Esophagus (tissue), 2 donors: ENCODE measurements at regions not wholly inside any gene's neighbourhood (a gene's known extent, or its start where the extent isn't known, plus 50 kb on each side); places are given as distances from the start of the nearest gene placed in this dataset.

Experiments used
- H3K27ac ChIP-seq, 2 donors: one replicate each; pipeline ENCODE4 v1.5.1; 2013; ENCODE audit warnings: low read depth in 2 of 2, mild to moderate bottlenecking in 2 of 2, inconsistent platforms in 1 of 2, low read length in 1 of 2, moderate library complexity in 1 of 2
- H3K27me3 ChIP-seq, 2 donors: one replicate each; pipeline ENCODE4 v1.6.1; 2013; ENCODE audit warnings: low read length in 2 of 2, control low read depth in 1 of 2, mild to moderate bottlenecking in 1 of 2; ENCODE audit not compliant: insufficient read depth in 2 of 2, control insufficient read depth in 1 of 2
- H3K36me3 ChIP-seq, 2 donors: one replicate each; pipeline ENCODE4 v1.6.1; 2013; ENCODE audit warnings: low read length in 1 of 2; ENCODE audit not compliant: control insufficient read depth in 2 of 2, insufficient read depth in 2 of 2
- H3K4me1 ChIP-seq, 2 donors: one replicate each; pipeline ENCODE4 v1.6.1; 2013; ENCODE audit warnings: low read length in 1 of 2; ENCODE audit not compliant: control insufficient read depth in 2 of 2, insufficient read depth in 2 of 2
- H3K4me3 ChIP-seq, 2 donors: one replicate each; pipeline ENCODE4 v1.5.1; 2013; ENCODE audit warnings: low read length in 2 of 2, mild to moderate bottlenecking in 2 of 2, low read depth in 1 of 2, moderate library complexity in 1 of 2
- H3K9me3 ChIP-seq, 2 donors: one replicate each; pipeline ENCODE4 v1.6.1; 2013; ENCODE audit warnings: mild to moderate bottlenecking in 2 of 2, low read depth in 1 of 2, low read length in 1 of 2, moderate library complexity in 1 of 2; ENCODE audit not compliant: control insufficient read depth in 2 of 2, insufficient read depth in 1 of 2
- WGBS, 2 donors: extraction: QIAGEN DNeasy Blood & Tissue Kit; methylation state at CpG; one replicate each; pipeline ENCODE4 v1.1.7; 2013; 5-methylcytosine and 5-hydroxymethylcytosine counted together
- donor health status: healthy with polysubstance abuse.
- donor health status: Bipolar disorder and iron deficiency.

DNA sequence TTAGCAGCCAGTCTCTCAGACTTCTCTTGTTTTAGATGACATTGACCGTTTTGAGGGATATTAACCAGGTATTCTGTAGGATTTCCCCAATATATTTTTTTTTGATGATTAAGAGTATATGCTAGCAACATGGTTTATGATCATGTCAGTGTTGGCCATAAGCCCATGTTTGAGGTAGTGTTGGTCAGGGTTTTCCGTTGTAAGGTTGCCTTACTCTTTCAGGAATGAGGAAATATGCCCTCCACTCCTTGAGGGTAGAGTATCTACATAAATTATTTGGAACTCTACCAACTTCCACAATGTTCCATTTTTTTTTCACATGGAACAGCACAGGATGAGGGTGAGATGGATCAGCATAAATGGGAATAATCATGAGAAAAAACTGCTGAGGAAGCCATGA lies 188.4 kb upstream of the PRDM9 start:
- 66 to 89% methylated on average over 2 of the region's 2 CpGs for WGBS, 2 donors
- Histone ChIP-seq H3K27me3 (no peaks in the 10 kb centered on the region), H3K36me3 (no peaks in the 10 kb centered on the region), H3K9me3 (peaks cover 0 to 2% of the 10 kb centered on the region in 2 donors), H3K4me3 (no peak overlapping the region), H3K4me1 (no peaks in the 10 kb centered on the region), H3K27ac (no peak overlapping the region)

DNA sequence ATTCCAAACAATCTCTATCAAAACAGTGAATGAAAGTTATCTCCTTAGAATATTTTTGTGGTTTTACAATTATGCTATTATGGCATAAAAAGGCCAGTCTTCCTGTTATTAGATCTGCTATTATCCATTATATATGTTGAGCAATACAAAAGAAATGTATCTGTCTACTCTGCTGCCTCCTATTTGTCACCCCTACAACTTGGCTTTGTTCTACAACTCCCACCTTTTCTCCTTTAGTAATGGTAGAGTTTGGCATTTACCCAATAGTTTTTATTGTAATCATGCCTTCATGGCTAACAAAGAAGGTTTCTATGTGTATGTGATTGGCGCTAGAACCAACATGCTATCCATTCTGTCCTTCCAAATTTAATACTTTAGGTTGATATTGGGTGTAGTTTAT lies 189.2 kb upstream of the PRDM9 start:
- peaks cover 0 to 2% of the 10 kb centered on the region in 2 donors for H3K9me3 ChIP-seq
- no peaks in the 10 kb centered on the region for H3K27me3 ChIP-seq
- no peak overlapping the region for H3K27ac ChIP-seq
- 90 to 95% methylated on average over 1 of the region's 1 CpG for WGBS, 2 donors
- no peaks in the 10 kb centered on the region for H3K4me1 ChIP-seq
- no peak overlapping the region for H3K4me3 ChIP-seq
- no peaks in the 10 kb centered on the region for H3K36me3 ChIP-seq

DNA sequence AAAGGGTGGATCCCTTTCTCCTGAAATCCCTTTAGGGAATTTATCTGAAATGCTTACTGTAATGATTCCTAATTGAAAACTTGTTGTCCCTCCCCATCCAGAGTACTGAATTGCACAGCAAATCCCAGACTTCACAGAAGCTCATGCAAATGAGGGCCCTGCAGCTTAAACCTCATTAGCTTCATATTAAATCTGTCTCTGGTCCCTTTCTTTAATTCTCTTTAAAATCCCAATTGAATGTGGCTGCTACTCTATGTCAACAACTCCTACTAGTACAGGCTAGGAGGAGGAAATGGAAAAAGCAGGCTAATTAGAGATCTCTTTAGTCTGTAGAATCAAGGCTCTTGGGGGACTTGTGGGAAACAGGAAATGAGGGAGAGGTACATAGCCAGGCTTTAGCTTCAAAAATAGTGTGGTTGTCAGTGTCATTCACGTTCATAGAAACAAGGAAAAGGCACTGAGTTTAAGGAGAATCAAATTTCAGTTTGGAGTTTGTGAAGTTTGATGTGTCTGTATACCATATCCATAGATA lies 191.3 kb upstream of the PRDM9 start:
- H3K4me3 ChIP-seq = no peak overlapping the region
- H3K4me1 ChIP-seq = no peaks in the 10 kb centered on the region
- no peaks in the 10 kb centered on the region for H3K27me3 ChIP-seq
- 24 to 29% methylated on average over 1 of the region's 1 CpG for WGBS, 2 donors
- no peaks in the 10 kb centered on the region for H3K36me3 ChIP-seq
- no peak overlapping the region for H3K27ac ChIP-seq
- H3K9me3 ChIP-seq = peaks cover 0 to 2% of the 10 kb centered on the region in 2 donors

DNA sequence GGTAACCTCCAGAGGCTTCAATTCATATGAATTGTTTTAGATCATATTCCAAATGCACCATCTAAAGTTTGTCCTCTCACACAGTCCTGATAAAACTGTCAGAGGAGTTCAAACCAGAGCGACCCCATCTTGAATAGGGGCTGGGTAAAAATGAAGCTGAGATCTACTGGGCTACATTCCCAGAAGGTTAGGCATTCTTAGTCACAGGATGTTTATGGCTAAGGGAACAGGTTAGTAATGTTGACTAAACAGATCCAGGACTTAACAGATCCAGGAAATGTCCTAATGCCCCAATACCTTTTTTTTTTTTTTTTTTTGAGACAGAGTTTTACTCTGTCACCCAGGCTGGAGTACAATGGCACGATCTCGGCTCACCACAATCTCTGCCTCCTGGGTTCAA lies 192.6 kb upstream of the PRDM9 start:
- Histone ChIP-seq H3K4me3 (no peak overlapping the region), H3K27me3 (no peaks in the 10 kb centered on the region), H3K4me1 (no peaks in the 10 kb centered on the region), H3K27ac (no peak overlapping the region), H3K36me3 (no peaks in the 10 kb centered on the region), H3K9me3 (peaks cover 0 to 2% of the 10 kb centered on the region in 2 donors)
- 82 to 84% methylated on average over 3 of the region's 3 CpGs for WGBS, 2 donors

DNA sequence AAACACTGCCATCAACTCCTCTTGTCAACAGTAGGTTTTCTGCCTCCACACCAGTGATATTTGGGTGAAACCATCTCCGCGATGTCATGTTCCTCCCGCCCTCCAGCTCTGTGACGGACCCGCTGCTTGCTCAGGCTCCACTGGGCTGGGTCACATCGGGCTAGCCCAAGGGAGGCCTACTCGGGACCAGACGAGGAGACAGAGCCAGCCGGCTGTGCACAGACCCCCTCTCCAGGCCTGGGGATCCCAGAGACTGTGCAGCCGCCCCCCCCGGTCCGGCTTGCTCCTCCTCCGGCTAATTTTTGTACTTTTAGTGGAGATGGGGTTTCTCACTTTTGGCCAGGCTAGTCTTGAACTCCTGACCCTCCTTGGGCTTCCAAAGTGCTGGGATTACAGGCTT lies 202.4 kb upstream of the PRDM9 start:
- no peaks in the 10 kb centered on the region for H3K36me3 ChIP-seq
- H3K4me3 ChIP-seq = no peak overlapping the region
- no peak overlapping the region for H3K27ac ChIP-seq
- peaks cover 5 to 9% of the 10 kb centered on the region in 2 donors for H3K9me3 ChIP-seq
- 84 to 87% methylated on average over 13 of the region's 13 CpGs for WGBS, 2 donors
- no peaks in the 10 kb centered on the region for H3K27me3 ChIP-seq
- no peaks in the 10 kb centered on the region for H3K4me1 ChIP-seq

DNA sequence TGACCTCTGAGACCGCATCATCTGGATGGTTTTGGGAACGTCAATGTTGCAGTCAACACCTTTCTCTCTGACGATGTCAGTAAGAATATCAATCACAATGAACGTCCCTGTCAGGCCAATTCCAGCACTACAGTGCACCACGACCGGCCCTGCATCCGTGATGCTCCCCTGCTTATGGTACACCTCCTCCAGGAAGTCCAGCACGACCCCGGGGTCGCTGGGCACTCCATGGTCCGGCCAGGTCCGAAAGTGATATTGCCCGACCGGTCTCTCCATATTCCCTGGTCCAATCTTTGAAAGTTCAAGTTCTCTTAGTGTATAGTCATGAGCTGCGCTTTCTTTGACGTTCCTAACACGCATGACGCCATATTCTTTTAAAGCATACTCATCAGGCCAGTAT lies 203.6 kb upstream of the PRDM9 start:
- H3K4me3 ChIP-seq = no peak overlapping the region
- H3K27ac ChIP-seq = no peak overlapping the region
- no peaks in the 10 kb centered on the region for H3K36me3 ChIP-seq
- no peaks in the 10 kb centered on the region for H3K4me1 ChIP-seq
- 89 to 92% methylated on average over 18 of the region's 18 CpGs for WGBS, 2 donors
- H3K9me3 ChIP-seq = peaks cover 5 to 9% of the 10 kb centered on the region in 2 donors
- no peaks in the 10 kb centered on the region for H3K27me3 ChIP-seq

DNA sequence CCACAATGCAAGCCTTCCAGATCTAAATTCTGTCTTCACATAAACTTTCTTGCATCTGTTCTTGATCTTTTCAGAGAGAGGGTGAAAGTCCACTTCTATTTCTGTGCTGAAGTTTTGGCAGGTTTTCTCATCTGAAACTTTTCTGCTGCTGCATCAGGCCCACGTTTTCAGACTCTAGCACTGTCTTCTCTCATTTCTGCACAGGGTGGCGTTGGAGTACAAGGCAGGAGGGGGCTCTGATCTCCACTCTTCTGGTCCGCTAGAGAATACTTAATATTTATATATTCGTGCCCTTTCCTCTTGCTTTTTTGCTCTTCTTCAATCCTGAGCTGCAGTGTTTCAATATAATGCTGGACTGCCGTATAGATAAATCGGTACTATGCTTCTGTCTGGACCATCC lies 204.0 kb upstream of the PRDM9 start:
- no peak overlapping the region for H3K27ac ChIP-seq
- no peaks in the 10 kb centered on the region for H3K4me1 ChIP-seq
- no peak overlapping the region for H3K4me3 ChIP-seq
- H3K36me3 ChIP-seq = no peaks in the 10 kb centered on the region
- peaks cover 5 to 9% of the 10 kb centered on the region in 2 donors for H3K9me3 ChIP-seq
- WGBS, 2 donors = 72 to 77% methylated on average over 6 of the region's 6 CpGs
- no peaks in the 10 kb centered on the region for H3K27me3 ChIP-seq

DNA sequence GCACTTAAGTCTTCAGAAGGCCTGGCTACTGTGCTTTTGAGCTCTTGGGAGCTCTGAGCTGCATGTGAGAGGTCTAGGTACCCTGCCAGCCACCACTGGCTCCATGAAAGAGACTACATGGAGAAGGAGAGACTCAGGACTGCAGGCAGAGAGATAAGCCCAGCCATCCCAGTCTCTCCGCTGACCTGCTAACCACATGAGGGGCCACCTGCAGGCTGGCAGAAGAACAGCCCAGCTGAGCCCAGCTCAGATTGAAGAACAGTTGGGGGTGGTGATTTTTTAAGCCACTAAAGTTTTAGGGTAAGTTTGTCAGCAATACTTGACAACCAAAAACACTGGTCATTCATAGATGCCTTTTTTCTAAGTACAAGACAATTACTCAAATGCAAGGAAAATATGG lies 205.0 kb upstream of the PRDM9 start:
- no peaks in the 10 kb centered on the region for H3K36me3 ChIP-seq
- H3K4me1 ChIP-seq = no peaks in the 10 kb centered on the region
- WGBS, 2 donors = 96 to 100% methylated on average over 1 of the region's 1 CpG
- no peak overlapping the region for H3K4me3 ChIP-seq
- H3K27ac ChIP-seq = no peak overlapping the region
- H3K9me3 ChIP-seq = peaks cover 5 to 9% of the 10 kb centered on the region in 2 donors
- no peaks in the 10 kb centered on the region for H3K27me3 ChIP-seq

DNA sequence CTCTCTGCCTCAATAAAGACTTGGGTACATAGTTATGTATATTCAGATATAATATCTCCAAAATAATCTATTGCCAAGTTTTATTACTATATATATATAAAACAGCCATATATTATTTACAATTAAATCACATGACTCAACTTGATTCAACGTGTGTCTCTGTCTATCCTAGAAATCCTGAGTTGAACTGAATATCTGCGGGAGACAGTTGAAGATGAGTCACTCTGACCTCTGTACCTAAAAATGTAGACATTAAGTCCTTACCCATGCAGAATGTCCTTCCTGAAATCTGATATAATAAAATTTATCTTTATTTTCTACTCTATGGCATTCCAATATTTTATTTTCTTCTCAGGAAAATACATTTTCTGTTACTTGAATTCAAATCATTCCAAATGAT lies 218.2 kb upstream of the PRDM9 start:
- Histone ChIP-seq H3K9me3 (no peaks in the 10 kb centered on the region), H3K36me3 (no peaks in the 10 kb centered on the region), H3K4me1 (no peaks in the 10 kb centered on the region), H3K27ac (no peak overlapping the region), H3K27me3 (no peaks in the 10 kb centered on the region), H3K4me3 (no peak overlapping the region)
- 68 to 75% methylated on average over 2 of the region's 2 CpGs for WGBS, 2 donors

DNA sequence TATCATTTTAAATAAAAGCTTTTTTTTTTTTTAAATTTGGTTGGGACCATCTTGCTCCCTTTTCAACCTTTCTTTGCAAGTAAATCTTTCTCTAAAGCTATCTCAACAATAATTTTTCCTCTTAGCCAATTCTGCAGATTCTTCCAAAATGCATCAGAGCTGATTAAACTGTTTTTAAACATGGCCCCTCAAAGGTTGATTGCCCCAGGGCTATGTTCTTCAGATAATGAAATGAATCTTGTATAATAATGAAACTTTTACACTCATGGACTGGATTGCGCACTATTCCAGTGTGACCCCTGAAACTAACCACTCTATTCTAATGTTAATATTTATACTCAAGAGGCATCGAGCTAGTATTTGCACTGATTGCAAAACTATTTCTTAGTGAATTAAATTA lies 222.8 kb upstream of the PRDM9 start:
- 69 to 75% methylated on average over 2 of the region's 2 CpGs for WGBS, 2 donors
- Histone ChIP-seq H3K27me3 (no peaks in the 10 kb centered on the region), H3K4me1 (no peaks in the 10 kb centered on the region), H3K36me3 (no peaks in the 10 kb centered on the region), H3K4me3 (no peak overlapping the region), H3K27ac (no peak overlapping the region), H3K9me3 (no peaks in the 10 kb centered on the region)
